Lower leg skin (tissue), 3 donors: ENCODE measurements at regions not wholly inside any gene's neighbourhood (a gene's known extent, or its start where the extent isn't known, plus 50 kb on each side); places are given as distances from the start of the nearest gene placed in this dataset.

Source experiments
- CTCF ChIP-seq, 3 donors: fragments of 450-650 bp; IDR thresholded peaks; one replicate each; pipeline ENCODE4 v1.5.1; 2016; ENCODE audit warnings: antibody characterized with exemption in 3 of 3, mild to moderate bottlenecking in 3 of 3, moderate library complexity in 2 of 3
- POLR2A ChIP-seq, 2 donors: fragments of 450-650 bp; IDR thresholded peaks; one replicate each; pipeline ENCODE4 v1.6.1; 2016 to 2017; ENCODE audit warnings: antibody characterized with exemption in 2 of 2, mild to moderate bottlenecking in 1 of 2, moderate library complexity in 1 of 2

GRCh38 chr20:53800883-53801604 is 207.4 kb upstream of the ZNF217 start:
- TF ChIP-seq CTCF (IDR thresholded peaks at IDR 0.05) (no peak), POLR2A (IDR thresholded peaks at IDR 0.05) (no peak)
